SK-N-SH treated with all-trans-retinoic acid at 6 μM for 48 hours (cell line): ENCODE measurements at regions not wholly inside any gene's neighbourhood (a gene's known extent, or its start where the extent isn't known, plus 50 kb on each side); places are given as distances from the start of the nearest gene placed in this dataset.

Experiments
- ATAC-seq: fragments of 200-7000 bp; cut with Tn5 transposase; 3 replicates; pipeline ENCODE4 v1.9.1; 2020; ENCODE audit warnings: mild to moderate bottlenecking, moderate library complexity
- ARNTL ChIP-seq: fragments of 450-650 bp; formaldehyde crosslinking; IDR thresholded peaks from 2 replicates; pipeline ENCODE4 v1.5.0; 2020; ENCODE audit warnings: low read depth, mild to moderate bottlenecking, moderate library complexity, borderline replicate concordance
- BACH2 ChIP-seq: fragments of 250-450 bp; sonication (Bioruptor Pico); IDR thresholded peaks from 2 replicates; pipeline ENCODE4 v1.9.0; 2021; ENCODE audit warnings: mild to moderate bottlenecking, borderline replicate concordance
- CSDC2 ChIP-seq: fragments of 250-450 bp; sonication (Bioruptor Pico); IDR thresholded peaks from 2 replicates; pipeline ENCODE4 v1.5.0; 2020; ENCODE audit warnings: mild to moderate bottlenecking, moderate library complexity
- CSRNP3 ChIP-seq: fragments of 250-450 bp; sonication (Bioruptor Pico); IDR thresholded peaks from 2 replicates; pipeline ENCODE4 v1.5.1; 2021; ENCODE audit warnings: mild to moderate bottlenecking, moderate library complexity
- ESRRG ChIP-seq: fragments of 250-450 bp; sonication (Bioruptor Pico); IDR thresholded peaks from 2 replicates; pipeline ENCODE4 v1.6.1; 2021; ENCODE audit warnings: mild to moderate bottlenecking
- ISL1 ChIP-seq: fragments of 250-450 bp; sonication (Bioruptor Pico); IDR thresholded peaks from 2 replicates; pipeline ENCODE4 v2.1.2; 2022; ENCODE audit warnings: mild to moderate bottlenecking, moderate library complexity
- OSR1 ChIP-seq: fragments of 250-450 bp; sonication (Bioruptor Pico); IDR thresholded peaks from 2 replicates; pipeline ENCODE4 v1.8.0; 2022; ENCODE audit warnings: moderate library complexity, mild to moderate bottlenecking, inconsistent platforms
- PPARA ChIP-seq: fragments of 250-450 bp; sonication (Bioruptor Pico); IDR thresholded peaks from 2 replicates; pipeline ENCODE4 v1.5.0; 2020; ENCODE audit warnings: mild to moderate bottlenecking, borderline replicate concordance
- SNAI2 ChIP-seq: fragments of 250-450 bp; sonication (Bioruptor Pico); IDR thresholded peaks from 2 replicates; pipeline ENCODE4 v1.5.0; 2020; ENCODE audit warnings: mild to moderate bottlenecking, moderate library complexity
- TCF4 ChIP-seq: fragments of 250-450 bp; sonication (Bioruptor Pico); IDR thresholded peaks from 2 replicates; pipeline ENCODE4 v1.8.0; 2021; ENCODE audit warnings: mild to moderate bottlenecking, moderate library complexity, borderline replicate concordance
- TOX ChIP-seq: fragments of 250-450 bp; sonication (Bioruptor Pico); IDR thresholded peaks from 2 replicates; pipeline ENCODE4 v1.8.0; 2021; ENCODE audit warnings: mild to moderate bottlenecking, moderate library complexity, borderline replicate concordance
- TSHZ2 ChIP-seq: fragments of 250-450 bp; sonication (Bioruptor Pico); IDR thresholded peaks from 2 replicates; pipeline ENCODE4 v1.5.0; 2020; ENCODE audit warnings: mild to moderate bottlenecking, moderate library complexity
- ZC3H10 ChIP-seq: fragments of 250-450 bp; sonication (Bioruptor Pico); IDR thresholded peaks from 2 replicates; pipeline ENCODE4 v1.5.1; 2021; ENCODE audit warnings: mild to moderate bottlenecking, moderate library complexity
- ZFP3 ChIP-seq: fragments of 250-450 bp; sonication (Bioruptor Pico); IDR thresholded peaks from 2 replicates; pipeline ENCODE4 v1.5.0; 2020; ENCODE audit warnings: mild to moderate bottlenecking, moderate library complexity
- ZFP30 ChIP-seq: fragments of 450-650 bp; formaldehyde crosslinking; IDR thresholded peaks from 2 replicates; pipeline ENCODE4 v1.5.0; 2022; ENCODE audit warnings: mild to moderate bottlenecking, moderate library complexity
- ZNF565 ChIP-seq: fragments of 450-650 bp; formaldehyde crosslinking; conservative IDR thresholded peaks from 2 replicates; pipeline ENCODE4 v1.5.0; 2020; ENCODE audit warnings: low read depth, mild to moderate bottlenecking, moderate library complexity
- ZNF70 ChIP-seq: fragments of 450-650 bp; formaldehyde crosslinking; IDR thresholded peaks from 2 replicates; pipeline ENCODE4 v1.5.0; 2020; ENCODE audit warnings: mild to moderate bottlenecking, moderate library complexity
- ZNF8 ChIP-seq: fragments of 450-650 bp; formaldehyde crosslinking; IDR thresholded peaks from 2 replicates; pipeline ENCODE4 v1.5.0; 2020; ENCODE audit warnings: mild to moderate bottlenecking, moderate library complexity
- TF ChIP-seq, protein P1 (sequence below): fragments of 250-450 bp; sonication (Bioruptor Pico); IDR thresholded peaks from 2 replicates; pipeline ENCODE4 v1.8.0; 2020; ENCODE audit warnings: mild to moderate bottlenecking, moderate library complexity, borderline replicate concordance
- TF ChIP-seq, protein P2 (sequence below): fragments of 250-450 bp; sonication (Bioruptor Pico); IDR thresholded peaks from 2 replicates; pipeline ENCODE4 v1.5.1; 2020; ENCODE audit warnings: low read depth, mild to moderate bottlenecking, moderate library complexity

- TF ChIP-seq TSHZ2 (CRISPR knock-in tag) (no peak), PPARA (CRISPR knock-in tag) (no peak), CSRNP3 (no peak), ESRRG (no peak), CSDC2 (no peak), ZNF70 (CRISPR knock-in tag) (no peak), ZFP3 (no peak), ZFP30 (CRISPR knock-in tag) (no peak), ZC3H10 (CRISPR knock-in tag) (no peak), BACH2 (CRISPR knock-in tag) (no peak), ZNF8 (no peak)
- no peak for ATAC-seq
These were observed 326.9 kb downstream of the LPIN1 start for GRCh38 chr2:12073217-12073852.

GRCh38 chr2:12074126-12074844 lies 327.9 kb downstream of the LPIN1 start:
- ATAC-seq: no peak
- TF ChIP-seq ZFP30 (CRISPR knock-in tag) (no peak), BACH2 (CRISPR knock-in tag) (no peak), ZC3H10 (CRISPR knock-in tag) (no peak), TSHZ2 (CRISPR knock-in tag) (no peak), CSDC2 (no peak), ZNF8 (no peak), ZNF70 (CRISPR knock-in tag) (no peak), ESRRG (no peak), ARNTL (CRISPR knock-in tag) (no peak), OSR1 (CRISPR knock-in tag) (no peak), TCF4 (CRISPR knock-in tag) (no peak), TOX (CRISPR knock-in tag) (no peak), ISL1 (CRISPR knock-in tag) (no peak)
- TF ChIP-seq, protein P1, sequence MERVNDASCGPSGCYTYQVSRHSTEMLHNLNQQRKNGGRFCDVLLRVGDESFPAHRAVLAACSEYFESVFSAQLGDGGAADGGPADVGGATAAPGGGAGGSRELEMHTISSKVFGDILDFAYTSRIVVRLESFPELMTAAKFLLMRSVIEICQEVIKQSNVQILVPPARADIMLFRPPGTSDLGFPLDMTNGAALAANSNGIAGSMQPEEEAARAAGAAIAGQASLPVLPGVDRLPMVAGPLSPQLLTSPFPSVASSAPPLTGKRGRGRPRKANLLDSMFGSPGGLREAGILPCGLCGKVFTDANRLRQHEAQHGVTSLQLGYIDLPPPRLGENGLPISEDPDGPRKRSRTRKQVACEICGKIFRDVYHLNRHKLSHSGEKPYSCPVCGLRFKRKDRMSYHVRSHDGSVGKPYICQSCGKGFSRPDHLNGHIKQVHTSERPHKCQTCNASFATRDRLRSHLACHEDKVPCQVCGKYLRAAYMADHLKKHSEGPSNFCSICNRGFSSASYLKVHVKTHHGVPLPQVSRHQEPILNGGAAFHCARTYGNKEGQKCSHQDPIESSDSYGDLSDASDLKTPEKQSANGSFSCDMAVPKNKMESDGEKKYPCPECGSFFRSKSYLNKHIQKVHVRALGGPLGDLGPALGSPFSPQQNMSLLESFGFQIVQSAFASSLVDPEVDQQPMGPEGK (CRISPR knock-in tag): no peak
- TF ChIP-seq, protein P2, sequence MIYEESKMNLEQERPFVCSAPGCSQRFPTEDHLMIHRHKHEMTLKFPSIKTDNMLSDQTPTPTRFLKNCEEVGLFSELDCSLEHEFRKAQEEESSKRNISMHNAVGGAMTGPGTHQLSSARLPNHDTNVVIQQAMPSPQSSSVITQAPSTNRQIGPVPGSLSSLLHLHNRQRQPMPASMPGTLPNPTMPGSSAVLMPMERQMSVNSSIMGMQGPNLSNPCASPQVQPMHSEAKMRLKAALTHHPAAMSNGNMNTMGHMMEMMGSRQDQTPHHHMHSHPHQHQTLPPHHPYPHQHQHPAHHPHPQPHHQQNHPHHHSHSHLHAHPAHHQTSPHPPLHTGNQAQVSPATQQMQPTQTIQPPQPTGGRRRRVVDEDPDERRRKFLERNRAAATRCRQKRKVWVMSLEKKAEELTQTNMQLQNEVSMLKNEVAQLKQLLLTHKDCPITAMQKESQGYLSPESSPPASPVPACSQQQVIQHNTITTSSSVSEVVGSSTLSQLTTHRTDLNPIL (CRISPR knock-in tag): no peak

GRCh38 chr2:12074845-12075217 lies 328.4 kb downstream of the LPIN1 start:
- no peak for ATAC-seq
- TF ChIP-seq SNAI2 (no peak), TOX (CRISPR knock-in tag) (no peak), ISL1 (CRISPR knock-in tag) (no peak), ZNF565 (no peak), ARNTL (CRISPR knock-in tag) (no peak), ZFP3 (no peak), TCF4 (CRISPR knock-in tag) (no peak)
- TF ChIP-seq, protein P2 (CRISPR knock-in tag): no peak
